C4-2B (cell line): ENCODE measurements at regions not wholly inside any gene's neighbourhood (a gene's known extent, or its start where the extent isn't known, plus 50 kb on each side); places are given as distances from the start of the nearest gene placed in this dataset.

Experiments used
- ZFX ChIP-seq: fragments of 450-650 bp; IDR thresholded peaks from 2 replicates; pipeline ENCODE4 v1.6.1; 2017
- TF ChIP-seq, protein P1 (sequence below): fragments of 450-650 bp; conservative IDR thresholded peaks from 2 replicates; pipeline ENCODE4 v1.5.1; 2017; ENCODE audit warnings: mild to moderate bottlenecking

DNA sequence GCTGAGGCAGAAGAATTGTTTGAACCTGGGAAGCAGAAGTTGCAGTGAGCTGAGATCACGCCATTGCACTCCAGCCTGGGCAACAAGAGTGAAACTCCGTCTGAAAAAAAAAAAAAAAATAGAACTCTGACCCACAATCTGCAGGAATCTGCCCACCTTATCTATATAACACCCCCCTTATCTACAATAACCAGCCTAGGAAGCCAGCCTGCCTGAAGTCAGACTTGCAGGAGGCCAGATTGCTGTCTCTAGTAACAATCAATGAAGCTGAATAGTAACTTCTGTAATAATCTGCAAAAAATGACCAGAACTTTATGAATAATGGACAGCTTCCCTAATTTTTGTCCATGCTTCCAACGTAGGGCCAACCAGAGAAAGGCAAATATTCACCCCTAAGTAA is 352.5 kb downstream of the CD83 start:
- TF ChIP-seq, protein P1, sequence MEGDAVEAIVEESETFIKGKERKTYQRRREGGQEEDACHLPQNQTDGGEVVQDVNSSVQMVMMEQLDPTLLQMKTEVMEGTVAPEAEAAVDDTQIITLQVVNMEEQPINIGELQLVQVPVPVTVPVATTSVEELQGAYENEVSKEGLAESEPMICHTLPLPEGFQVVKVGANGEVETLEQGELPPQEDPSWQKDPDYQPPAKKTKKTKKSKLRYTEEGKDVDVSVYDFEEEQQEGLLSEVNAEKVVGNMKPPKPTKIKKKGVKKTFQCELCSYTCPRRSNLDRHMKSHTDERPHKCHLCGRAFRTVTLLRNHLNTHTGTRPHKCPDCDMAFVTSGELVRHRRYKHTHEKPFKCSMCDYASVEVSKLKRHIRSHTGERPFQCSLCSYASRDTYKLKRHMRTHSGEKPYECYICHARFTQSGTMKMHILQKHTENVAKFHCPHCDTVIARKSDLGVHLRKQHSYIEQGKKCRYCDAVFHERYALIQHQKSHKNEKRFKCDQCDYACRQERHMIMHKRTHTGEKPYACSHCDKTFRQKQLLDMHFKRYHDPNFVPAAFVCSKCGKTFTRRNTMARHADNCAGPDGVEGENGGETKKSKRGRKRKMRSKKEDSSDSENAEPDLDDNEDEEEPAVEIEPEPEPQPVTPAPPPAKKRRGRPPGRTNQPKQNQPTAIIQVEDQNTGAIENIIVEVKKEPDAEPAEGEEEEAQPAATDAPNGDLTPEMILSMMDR: no peak
- TF ChIP-seq ZFX: no peak
